ENCODE measurements at regions not wholly inside any gene's neighbourhood (a gene's known extent, or its start where the extent isn't known, plus 50 kb on each side); places are given as distances from the start of the nearest gene placed in this dataset.
"Not testable (repeated sequence)": the region's sequence is repeated elsewhere in the genome, so short reads cannot be mapped to it uniquely, and the experiment has no call there.

DNA sequence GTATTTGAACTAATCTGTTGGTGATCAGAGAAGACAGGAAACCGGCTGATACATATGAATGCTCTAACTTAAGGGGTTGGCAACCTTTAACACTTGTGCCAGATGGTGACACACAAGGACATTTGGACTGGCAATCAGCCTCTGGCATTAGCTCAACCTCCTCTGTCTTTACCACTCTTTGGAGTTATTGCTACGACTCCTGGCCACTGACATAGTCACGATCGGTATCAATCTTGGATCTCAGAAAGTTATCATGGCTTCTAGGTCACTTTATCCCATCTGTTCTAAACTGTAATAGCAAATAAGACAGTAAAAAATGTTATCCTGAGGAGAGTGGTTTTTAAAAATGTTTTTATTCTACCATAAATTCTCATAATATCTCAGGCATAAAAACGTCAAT is 575.2 kb upstream of the MDGA2 start:
- Mint-ChIP-seq H3K27me3 (ENCODE audit: low read depth) (no peaks in the 10 kb centered on the region), H3K9me3 (ENCODE audit: low read depth) (no peaks in the 10 kb centered on the region), H3K4me1 (ENCODE audit: low read depth) (no peaks in the 10 kb centered on the region), H3K4me3 (ENCODE audit: unreplicated experiment) (no peak overlapping the region), H3K36me3 (ENCODE audit: low read depth) (no peaks in the 10 kb centered on the region), H3K27ac (ENCODE audit: unreplicated experiment) (no peak overlapping the region)
- no peak for DNase-seq (ENCODE audit: low spot score)
- TF ChIP-seq CTCF (IDR thresholded peaks at IDR 0.05): no peak

GRCh38 chr14:48247977-48248376 is 572.6 kb upstream of the MDGA2 start:
- no peaks in the 10 kb centered on the region for H3K9me3 Mint-ChIP-seq (ENCODE audit: low read depth)
- H3K27me3 Mint-ChIP-seq (ENCODE audit: low read depth): peaks cover 1% of the 10 kb centered on the region
- no peak overlapping the region for H3K27ac Mint-ChIP-seq (ENCODE audit: unreplicated experiment)
- DNase-seq (ENCODE audit: low spot score): no peak
- no peak overlapping the region for H3K4me3 Mint-ChIP-seq (ENCODE audit: unreplicated experiment)
- no peaks in the 10 kb centered on the region for H3K4me1 Mint-ChIP-seq (ENCODE audit: low read depth)
- H3K36me3 Mint-ChIP-seq (ENCODE audit: low read depth): no peaks in the 10 kb centered on the region
- TF ChIP-seq CTCF (IDR thresholded peaks at IDR 0.05): no peak

GRCh38 chr14:48243900-48244299 is 568.5 kb upstream of the MDGA2 start:
- no peak for DNase-seq (ENCODE audit: low spot score)
- Mint-ChIP-seq H3K27ac (ENCODE audit: unreplicated experiment) (no peak overlapping the region), H3K4me3 (ENCODE audit: unreplicated experiment) (no peak overlapping the region), H3K9me3 (ENCODE audit: low read depth) (no peaks in the 10 kb centered on the region), H3K27me3 (ENCODE audit: low read depth) (peaks cover 1% of the 10 kb centered on the region), H3K36me3 (ENCODE audit: low read depth) (no peaks in the 10 kb centered on the region), H3K4me1 (ENCODE audit: low read depth) (no peaks in the 10 kb centered on the region)
- no peak for TF ChIP-seq CTCF (IDR thresholded peaks at IDR 0.05)

DNA sequence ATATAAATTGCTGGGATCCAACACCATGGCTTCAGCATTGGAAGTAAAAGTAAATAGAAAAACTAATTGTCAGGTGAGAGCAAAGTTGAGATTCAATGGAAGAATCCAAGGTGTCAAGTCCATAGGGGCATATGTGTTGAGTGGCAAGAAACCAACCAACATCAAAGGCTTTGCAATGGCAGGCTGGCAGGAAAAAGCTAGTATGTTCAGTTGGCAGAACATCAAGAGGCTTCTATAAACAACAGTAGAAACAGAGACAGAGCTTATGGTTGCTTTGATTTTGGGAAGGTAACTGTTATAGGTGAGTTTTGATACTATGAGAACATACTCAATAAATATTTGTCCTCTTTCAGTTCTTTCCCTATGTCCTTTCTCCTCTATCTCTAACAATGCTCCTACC is 553.7 kb upstream of the MDGA2 start:
- Mint-ChIP-seq H3K4me1 (ENCODE audit: low read depth) (no peaks in the 10 kb centered on the region), H3K4me3 (ENCODE audit: unreplicated experiment) (no peak overlapping the region), H3K36me3 (ENCODE audit: low read depth) (no peaks in the 10 kb centered on the region), H3K27me3 (ENCODE audit: low read depth) (no peaks in the 10 kb centered on the region), H3K9me3 (ENCODE audit: low read depth) (peaks cover 3% of the 10 kb centered on the region), H3K27ac (ENCODE audit: unreplicated experiment) (no peak overlapping the region)
- TF ChIP-seq CTCF (IDR thresholded peaks at IDR 0.05): no peak
- no peak for DNase-seq (ENCODE audit: low spot score)

GRCh38 chr14:48193893-48194292 is 518.5 kb upstream of the MDGA2 start:
- Mint-ChIP-seq H3K9me3 (ENCODE audit: low read depth) (no peaks in the 10 kb centered on the region), H3K4me1 (ENCODE audit: low read depth) (no peaks in the 10 kb centered on the region), H3K36me3 (ENCODE audit: low read depth) (no peaks in the 10 kb centered on the region), H3K27me3 (ENCODE audit: low read depth) (no peaks in the 10 kb centered on the region), H3K27ac (ENCODE audit: unreplicated experiment) (no peak overlapping the region), H3K4me3 (ENCODE audit: unreplicated experiment) (no peak overlapping the region)
- TF ChIP-seq CTCF (IDR thresholded peaks at IDR 0.05): no peak
- DNase-seq (ENCODE audit: low spot score): no peak

DNA sequence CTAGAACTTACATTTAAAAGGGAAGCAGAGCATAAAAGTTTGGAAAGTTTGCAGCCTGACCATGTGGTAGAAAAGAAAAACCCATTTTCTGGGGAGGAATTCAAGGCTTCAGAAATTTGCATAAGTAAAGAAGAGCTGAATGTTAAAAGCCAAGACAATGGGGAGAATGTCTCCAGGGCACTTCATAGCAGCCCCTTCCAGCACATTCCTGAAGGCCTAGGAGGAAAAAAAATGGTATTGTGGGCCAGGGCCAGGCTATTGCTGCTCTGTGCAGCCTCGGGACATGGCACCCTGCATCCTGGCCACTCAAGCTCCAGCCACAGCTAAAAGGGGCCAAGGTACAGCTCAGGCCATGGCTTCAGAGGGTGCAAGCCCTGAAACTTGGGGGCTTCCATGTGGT is 474.2 kb upstream of the MDGA2 start:
- H3K27ac Mint-ChIP-seq (ENCODE audit: unreplicated experiment); H3K27me3 Mint-ChIP-seq (ENCODE audit: low read depth); H3K4me3 Mint-ChIP-seq (ENCODE audit: unreplicated experiment); DNase-seq (ENCODE audit: low spot score); H3K4me1 Mint-ChIP-seq (ENCODE audit: low read depth); H3K9me3 Mint-ChIP-seq (ENCODE audit: low read depth); H3K36me3 Mint-ChIP-seq (ENCODE audit: low read depth): not testable (repeated sequence)

Measured in chondrocyte (in vitro differentiated cells).